Duodenal mucosa (tissue), 2 donors: ENCODE measurements at regions not wholly inside any gene's neighbourhood (a gene's known extent, or its start where the extent isn't known, plus 50 kb on each side); places are given as distances from the start of the nearest gene placed in this dataset.
"Not testable (repeated sequence)": the region's sequence is repeated elsewhere in the genome, so short reads cannot be mapped to it uniquely, and the experiment has no call there.

Experiments
- H3K27ac ChIP-seq: one replicate; pipeline ENCODE4 v1.7.0; 2013; ENCODE audit warnings: low read depth, low read length
- H3K27me3 ChIP-seq, 2 donors: one replicate each; pipeline ENCODE4 v1.7.0; 2013; ENCODE audit warnings: low read length in 2 of 2, control low read depth in 1 of 2; ENCODE audit not compliant: insufficient read depth in 2 of 2, control insufficient read depth in 1 of 2
- H3K36me3 ChIP-seq, 2 donors: one replicate each; pipeline ENCODE4 v1.7.0; 2013; ENCODE audit warnings: low read length in 2 of 2, control low read depth in 1 of 2; ENCODE audit not compliant: insufficient read depth in 2 of 2, control insufficient read depth in 1 of 2
- H3K4me1 ChIP-seq, 2 donors: one replicate each; pipeline ENCODE4 v1.7.0; 2013; ENCODE audit warnings: low read length in 2 of 2, control low read depth in 1 of 2; ENCODE audit not compliant: insufficient read depth in 2 of 2, control insufficient read depth in 1 of 2
- H3K4me3 ChIP-seq, 2 donors: one replicate each; pipeline ENCODE4 v1.7.0; 2013; ENCODE audit warnings: low read length in 2 of 2, low read depth in 1 of 2
- H3K9ac ChIP-seq, 2 donors: one replicate each; pipeline ENCODE4 v1.7.0; 2013; ENCODE audit warnings: low read length in 2 of 2, low read depth in 1 of 2
- H3K9me3 ChIP-seq, 2 donors: one replicate each; pipeline ENCODE4 v1.7.0; 2013; ENCODE audit warnings: low read length in 2 of 2, control low read depth in 1 of 2; ENCODE audit not compliant: control insufficient read depth in 1 of 2

DNA sequence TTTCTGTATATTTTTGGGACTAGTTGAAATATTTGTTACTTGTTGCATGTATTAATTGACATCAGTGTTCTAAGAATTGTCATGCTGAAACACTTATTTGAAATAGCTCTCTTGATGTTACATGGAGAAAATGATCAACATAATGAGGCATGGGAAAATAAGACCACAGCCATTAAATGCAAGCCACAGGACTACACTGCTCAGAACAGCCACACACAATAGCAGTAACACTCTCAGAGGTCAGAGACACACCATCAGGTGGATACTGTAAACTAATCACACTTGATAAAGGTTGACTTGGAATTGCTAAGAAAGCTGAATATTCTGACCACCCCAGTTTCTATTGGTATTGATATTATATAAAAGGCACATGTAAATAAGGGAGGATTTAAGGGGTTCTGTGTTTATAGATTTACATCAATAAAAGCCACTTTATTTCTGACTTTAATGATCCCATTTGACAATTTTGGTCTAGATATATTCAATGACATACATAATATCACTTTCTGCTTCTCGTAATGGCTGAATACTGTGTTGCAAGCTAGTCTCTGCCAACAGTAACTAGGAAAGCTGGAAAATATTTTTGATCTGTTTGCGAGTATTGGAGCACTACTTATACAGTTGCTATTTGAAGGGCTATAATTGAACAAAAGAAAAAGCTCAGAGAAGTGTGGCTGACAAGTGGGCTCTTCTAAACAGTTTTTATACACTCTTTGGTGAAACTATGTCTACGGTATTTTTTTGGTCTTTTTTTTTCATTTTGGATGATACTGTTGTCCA lies 876.5 kb upstream of the INTU start:
- H3K4me3 ChIP-seq, result no peak overlapping the region
- no peaks in the 10 kb centered on the region for H3K36me3 ChIP-seq
- no peak overlapping the region for H3K9ac ChIP-seq
- H3K27ac ChIP-seq, result no peak overlapping the region
- H3K4me1 ChIP-seq, result no peaks in the 10 kb centered on the region
- H3K9me3 ChIP-seq, result no peaks in the 10 kb centered on the region
- H3K27me3 ChIP-seq, result no peaks in the 10 kb centered on the region

DNA sequence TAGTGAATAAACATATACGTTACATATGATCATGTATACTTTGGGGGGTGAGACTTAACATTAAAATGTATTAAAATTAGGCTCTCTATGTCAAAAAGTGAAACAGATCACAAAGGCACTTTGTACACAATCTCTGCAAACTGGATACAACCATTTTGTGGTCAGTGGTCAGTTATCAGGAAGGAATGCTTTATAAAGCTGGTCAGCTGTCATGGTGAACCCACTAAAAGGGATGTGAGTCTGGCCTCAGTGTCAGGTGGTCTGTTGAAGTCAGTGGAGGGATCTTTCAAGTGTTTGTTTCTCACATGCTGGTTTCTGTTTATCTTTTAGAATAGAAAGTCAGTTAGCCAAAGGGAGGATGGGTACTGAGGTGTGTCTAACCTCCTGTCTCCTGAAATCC lies 875.5 kb upstream of the INTU start:
- Histone ChIP-seq H3K9ac (no peak overlapping the region), H3K4me1 (no peaks in the 10 kb centered on the region), H3K9me3 (no peaks in the 10 kb centered on the region), H3K36me3 (no peaks in the 10 kb centered on the region), H3K27ac (no peak overlapping the region), H3K4me3 (no peak overlapping the region), H3K27me3 (no peaks in the 10 kb centered on the region)

DNA sequence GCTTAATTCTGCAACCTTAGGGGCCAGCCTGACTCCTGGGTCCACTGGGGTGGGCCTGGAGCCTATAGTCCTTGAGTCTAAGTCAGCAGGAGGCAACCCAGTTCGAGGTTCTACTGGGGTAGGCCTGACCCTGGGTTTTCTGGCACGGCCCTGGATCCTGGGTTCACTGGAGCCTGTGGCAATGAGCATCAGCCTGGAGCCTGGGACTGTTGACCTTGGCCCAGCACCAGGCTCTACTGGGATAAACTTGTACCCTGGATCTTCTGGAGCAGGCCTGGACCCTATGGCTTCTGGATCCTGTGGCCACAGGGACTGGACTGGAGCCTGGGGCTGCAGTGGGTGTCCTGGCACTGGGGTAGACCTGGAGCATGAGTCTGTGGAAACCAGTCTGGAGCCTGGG lies 874.3 kb upstream of the INTU start:
- Histone ChIP-seq H3K27ac (no peak overlapping the region), H3K36me3 (no peaks in the 10 kb centered on the region), H3K27me3 (no peaks in the 10 kb centered on the region), H3K9ac (no peak overlapping the region), H3K9me3 (no peaks in the 10 kb centered on the region), H3K4me3 (no peak overlapping the region), H3K4me1 (no peaks in the 10 kb centered on the region)

DNA sequence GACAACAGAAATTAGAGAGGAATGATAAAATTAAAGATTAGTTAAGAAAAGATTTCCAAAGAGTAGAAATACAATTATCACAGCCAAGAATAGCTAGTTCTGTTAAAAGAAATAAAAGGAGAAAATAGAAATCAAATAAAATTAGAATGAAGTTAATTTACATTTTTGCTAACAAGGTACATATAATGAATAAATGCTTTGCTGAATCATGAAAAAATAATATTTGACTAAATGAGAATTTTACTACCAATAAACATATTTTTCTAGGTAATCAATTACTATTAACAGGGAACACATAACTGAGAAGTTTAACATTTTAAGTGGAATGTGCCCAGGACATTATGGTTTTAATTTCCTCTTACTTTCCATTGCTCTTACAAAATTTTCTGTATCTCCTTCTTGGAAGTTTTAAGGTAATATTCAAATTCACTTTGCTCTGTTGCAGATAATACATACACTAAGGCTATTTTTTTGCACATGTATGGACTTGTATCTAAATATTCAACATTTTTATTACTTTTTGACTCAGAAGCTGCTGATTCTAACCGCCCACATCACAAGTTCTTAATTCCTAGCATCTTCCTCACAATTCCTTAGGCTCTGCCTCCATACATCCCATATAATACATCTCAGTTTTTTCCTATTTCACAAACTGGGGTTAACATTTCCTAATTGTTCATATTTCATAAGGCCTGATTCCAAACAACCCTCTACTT lies 870.7 kb upstream of the INTU start:
- H3K27ac ChIP-seq, result no peak overlapping the region
- H3K4me1 ChIP-seq, result no peaks in the 10 kb centered on the region

DNA sequence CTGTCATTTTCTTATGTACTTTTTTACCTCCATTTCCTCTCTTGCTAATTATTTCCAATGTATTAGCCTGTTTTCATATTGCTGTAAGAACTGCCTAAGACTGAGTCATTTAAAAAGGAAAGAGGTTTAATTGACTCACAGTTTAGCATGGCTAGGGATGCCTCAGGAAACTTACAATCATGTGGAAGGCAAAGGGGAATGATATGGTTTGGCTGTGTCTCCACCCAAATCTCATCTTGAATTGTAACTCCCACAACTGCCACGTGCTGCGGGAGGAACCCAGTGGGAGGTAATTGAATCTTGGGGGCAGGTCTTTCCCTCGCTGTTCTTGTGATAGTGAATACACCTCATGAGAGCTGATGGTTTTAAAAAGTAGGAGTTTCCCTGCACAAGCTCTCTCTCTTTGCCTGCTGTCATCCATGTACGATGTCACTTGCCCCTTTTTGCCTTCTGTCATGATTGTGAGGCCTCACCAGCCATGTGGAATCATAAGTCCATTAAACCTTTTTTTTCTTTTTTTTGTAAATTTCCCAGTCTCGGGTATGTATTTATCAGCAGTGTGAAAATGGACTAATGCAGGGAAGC lies 870.0 kb upstream of the INTU start:
- H3K9ac ChIP-seq, result no peak overlapping the region
- H3K36me3 ChIP-seq, result no peaks in the 10 kb centered on the region
- H3K27ac ChIP-seq, result no peak overlapping the region
- no peak overlapping the region for H3K4me3 ChIP-seq
- H3K9me3 ChIP-seq, result no peaks in the 10 kb centered on the region
- H3K27me3 ChIP-seq, result no peaks in the 10 kb centered on the region
- H3K4me1 ChIP-seq, result no peaks in the 10 kb centered on the region

More for the DNA sequence above, 870.7 kb upstream of the INTU start:
- Histone ChIP-seq H3K36me3 (no peaks in the 10 kb centered on the region), H3K9me3 (no peaks in the 10 kb centered on the region), H3K4me3 (no peak overlapping the region), H3K9ac (no peak overlapping the region), H3K27me3 (no peaks in the 10 kb centered on the region)

DNA sequence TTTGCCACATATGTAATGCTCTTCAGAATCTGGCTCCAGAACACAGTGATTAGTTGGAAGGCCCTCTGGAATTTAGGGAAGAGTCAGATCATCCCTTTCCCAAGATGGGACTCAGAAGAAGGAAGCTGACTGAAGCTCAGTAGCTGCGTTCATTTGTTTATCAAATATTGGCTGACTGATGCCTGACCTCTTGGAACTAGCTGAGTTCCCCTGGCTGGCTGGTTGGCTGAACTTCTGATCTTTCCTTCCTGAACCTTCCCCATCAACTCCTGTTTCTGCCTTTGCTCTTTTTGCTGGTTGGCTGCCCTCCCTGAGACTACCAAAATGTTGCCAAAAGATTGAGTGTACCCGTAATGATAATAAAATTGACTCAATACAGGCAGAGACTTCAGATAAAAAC lies 866.5 kb upstream of the INTU start:
- H3K36me3 ChIP-seq, result no peaks in the 10 kb centered on the region
- H3K27ac ChIP-seq, result no peak overlapping the region
- H3K27me3 ChIP-seq, result no peaks in the 10 kb centered on the region
- H3K4me1 ChIP-seq, result no peaks in the 10 kb centered on the region
- no peaks in the 10 kb centered on the region for H3K9me3 ChIP-seq
- no peak overlapping the region for H3K4me3 ChIP-seq
- no peak overlapping the region for H3K9ac ChIP-seq

DNA sequence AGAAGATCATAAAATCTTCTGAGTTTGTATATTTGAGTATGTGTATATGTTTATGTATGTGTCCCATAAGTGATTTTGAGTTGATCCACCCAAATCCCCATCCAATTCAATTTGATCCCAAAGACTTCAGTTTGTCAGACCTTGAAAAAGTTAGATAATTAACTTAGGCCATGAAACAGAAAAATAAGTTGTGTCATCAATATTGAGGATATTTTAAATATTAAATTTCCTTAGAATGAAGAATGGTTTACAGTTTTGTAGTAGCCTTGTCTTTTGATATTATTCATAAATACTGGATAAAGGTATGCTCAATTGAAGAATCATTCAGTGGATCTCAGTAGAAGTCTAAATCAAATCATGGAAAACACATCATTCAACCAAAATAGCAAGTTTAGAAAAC lies 864.4 kb upstream of the INTU start:
- H3K9ac ChIP-seq, result no peak overlapping the region
- no peaks in the 10 kb centered on the region for H3K36me3 ChIP-seq

DNA sequence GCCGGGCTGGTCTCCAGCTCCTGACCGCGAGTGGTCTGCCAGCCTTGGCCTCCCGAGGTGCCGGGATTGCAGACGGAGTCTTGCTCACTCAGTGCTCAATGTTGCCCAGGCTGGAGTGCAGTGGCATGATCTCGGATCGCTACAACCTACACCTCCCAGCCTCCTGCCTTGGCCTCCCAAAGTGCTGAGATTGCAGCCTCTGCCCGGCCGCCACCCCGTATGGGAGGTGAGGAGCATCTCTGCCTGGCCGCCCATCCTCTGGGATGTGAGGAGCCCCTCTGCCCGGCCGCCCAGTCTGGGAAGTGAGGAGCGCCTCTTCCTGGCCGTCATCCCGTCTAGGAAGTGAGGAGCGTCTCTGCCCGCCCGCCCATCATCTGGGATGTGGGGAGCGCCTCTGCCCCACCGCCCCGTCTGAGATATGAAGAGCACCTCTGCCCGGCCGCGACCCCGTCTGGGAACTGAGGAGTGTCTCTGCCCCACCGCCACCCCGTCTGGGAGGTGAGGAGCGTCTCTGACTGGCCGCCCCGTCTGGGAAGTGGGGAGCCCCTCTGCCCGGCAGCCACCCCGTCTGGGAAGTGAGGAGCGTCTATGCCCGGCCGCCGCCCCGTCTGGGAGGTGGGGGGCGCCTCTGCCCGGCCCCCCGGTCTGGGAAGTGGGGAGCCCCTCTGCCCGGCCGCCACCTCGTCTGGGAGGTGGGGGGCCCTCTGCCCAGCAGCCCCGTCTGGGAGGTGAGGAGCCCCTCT lies 861.8 kb upstream of the INTU start:
- not testable (repeated sequence) for H3K27ac ChIP-seq, H3K36me3 ChIP-seq, H3K9ac ChIP-seq, H3K27me3 ChIP-seq, H3K9me3 ChIP-seq, H3K4me3 ChIP-seq, H3K4me1 ChIP-seq

More for the DNA sequence above, 864.4 kb upstream of the INTU start:
- H3K27ac ChIP-seq, result no peak overlapping the region
- no peaks in the 10 kb centered on the region for H3K9me3 ChIP-seq
- H3K27me3 ChIP-seq, result no peaks in the 10 kb centered on the region
- no peak overlapping the region for H3K4me3 ChIP-seq
- H3K4me1 ChIP-seq, result no peaks in the 10 kb centered on the region

DNA sequence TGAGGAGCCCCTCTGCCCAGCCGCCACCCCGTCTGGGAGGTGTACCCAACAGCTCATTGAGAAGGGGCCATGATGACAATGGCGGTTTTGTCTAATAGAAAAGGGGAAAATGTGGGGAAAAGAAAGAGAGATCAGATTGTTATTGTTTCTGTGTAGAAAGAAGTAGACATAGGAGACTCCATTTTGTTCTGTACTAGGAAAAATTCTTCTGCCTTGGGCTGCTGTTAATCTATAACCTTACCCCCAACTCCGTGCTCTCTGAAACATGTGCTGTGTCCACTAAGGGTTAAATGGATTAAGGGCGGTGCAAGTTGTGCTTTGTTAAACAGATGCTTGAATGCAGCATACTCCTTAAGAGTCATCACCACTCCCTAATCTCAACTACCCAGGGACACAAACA lies 861.1 kb upstream of the INTU start:
- not testable (repeated sequence) for H3K27me3 ChIP-seq, H3K4me1 ChIP-seq, H3K9me3 ChIP-seq, H3K36me3 ChIP-seq, H3K27ac ChIP-seq, H3K9ac ChIP-seq, H3K4me3 ChIP-seq

DNA sequence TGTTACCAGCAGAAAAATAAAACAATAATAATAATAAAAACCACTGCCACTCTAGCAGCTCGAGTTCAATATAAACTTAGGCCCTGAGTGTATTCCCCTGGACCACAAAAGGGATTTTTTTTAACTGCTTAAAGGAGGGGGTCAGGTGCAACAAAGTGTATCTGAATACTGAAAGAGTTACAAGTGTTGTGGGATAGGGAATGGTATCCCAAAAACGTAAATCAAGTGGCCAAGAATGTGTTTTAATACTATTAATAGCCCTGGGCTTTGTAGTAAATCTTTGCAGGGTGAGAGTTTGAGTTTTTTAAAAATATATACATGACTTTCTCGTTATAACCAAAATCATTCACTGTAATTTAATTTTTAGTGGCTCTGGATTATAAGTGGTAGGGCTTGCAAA lies 860.1 kb upstream of the INTU start:
- no peaks in the 10 kb centered on the region for H3K27me3 ChIP-seq
- H3K4me3 ChIP-seq, result no peak overlapping the region
- no peaks in the 10 kb centered on the region for H3K36me3 ChIP-seq
- H3K9me3 ChIP-seq, result no peaks in the 10 kb centered on the region
- no peak overlapping the region for H3K27ac ChIP-seq
- H3K9ac ChIP-seq, result no peak overlapping the region
- no peaks in the 10 kb centered on the region for H3K4me1 ChIP-seq
